ENCODE measurements at regions not wholly inside any gene's neighbourhood (a gene's known extent, or its start where the extent isn't known, plus 50 kb on each side); places are given as distances from the start of the nearest gene placed in this dataset.
"Not testable (repeated sequence)": the region's sequence is repeated elsewhere in the genome, so short reads cannot be mapped to it uniquely, and the experiment has no call there.

DNA sequence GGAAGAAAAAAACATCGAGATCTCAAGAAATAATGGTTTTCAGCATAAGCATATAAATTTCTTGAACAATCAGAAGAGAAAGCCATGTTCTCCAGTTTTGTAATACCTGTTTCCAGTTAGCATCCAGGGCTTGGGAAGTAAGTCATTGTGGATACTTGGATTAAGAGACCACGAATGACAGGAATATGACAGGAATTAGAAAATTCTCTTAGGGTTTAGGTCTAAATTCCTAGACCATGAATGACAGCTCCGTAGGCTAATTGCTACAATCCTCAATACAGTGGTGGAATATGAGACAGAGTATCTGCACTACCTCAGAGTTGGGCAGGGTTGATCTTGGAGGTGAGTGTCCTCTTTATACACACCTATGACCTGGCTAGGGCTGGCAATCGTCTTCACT lies 517.5 kb downstream of the NTRK3 start (continued):
- TF ChIP-seq CBX5 (IDR thresholded peaks at IDR 0.05; ENCODE audit: low read depth, low read length) = no peak
- TF ChIP-seq RNF2 (IDR thresholded peaks at IDR 0.05; ENCODE audit: borderline replicate concordance, low read depth, low read length, missing control alignments, poor library complexity, severe bottlenecking) = no peak

DNA sequence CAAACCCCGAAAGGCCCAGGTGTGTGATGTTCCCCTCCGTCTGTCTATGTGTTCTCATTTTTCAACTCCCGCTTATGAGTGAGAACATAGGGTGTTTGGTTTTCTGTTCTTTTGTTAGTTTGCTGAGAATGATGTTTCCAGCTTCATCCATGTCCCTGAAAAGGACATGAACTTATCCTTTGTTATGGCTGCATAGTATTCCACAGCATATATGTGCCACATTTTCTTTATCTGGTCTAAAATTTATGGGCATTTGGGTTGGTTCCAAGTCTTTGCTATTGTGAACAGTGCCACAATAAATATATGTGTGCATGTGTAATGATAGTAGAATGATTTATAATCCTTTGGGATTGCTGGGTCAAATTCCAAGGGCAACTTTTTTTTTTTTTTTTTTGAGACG lies 519.1 kb downstream of the NTRK3 start:
- H4K8ac ChIP-seq (ENCODE audit: extremely low read depth, insufficient read depth, low read length); H3K9ac ChIP-seq (replicated peaks in 1 of 4; ENCODE audit: extremely low read depth in 1 of 4, low read depth in 3 of 4, low read length in 3 of 4); H2BK12ac ChIP-seq (ENCODE audit: low read depth, low read length); H3K27ac ChIP-seq (ENCODE audit: low read depth, low read length); H4K20me1 ChIP-seq (replicated peaks in 1 of 2; ENCODE audit: control insufficient read depth in 1 of 2, insufficient read depth in 2 of 2, low read length in 2 of 2); H2BK5ac ChIP-seq (ENCODE audit: low read depth, low read length); H3K56ac ChIP-seq (replicated peaks; ENCODE audit: insufficient read length, low read depth, low read length); H3K18ac ChIP-seq (ENCODE audit: extremely low read depth, low read length); H4K5ac ChIP-seq (ENCODE audit: insufficient read length, low read depth, low read length); H3K23me2 ChIP-seq (ENCODE audit: low read depth, low read length); H3K9me3 ChIP-seq (ENCODE audit: insufficient read depth in 2 of 2, low read depth in 1 of 2, low read length in 1 of 2); H2BK120ac ChIP-seq (replicated peaks; ENCODE audit: low read depth, low read length); H3K14ac ChIP-seq (ENCODE audit: insufficient read length); H4K91ac ChIP-seq (replicated peaks; ENCODE audit: insufficient read length, low read length); H3K79me2 ChIP-seq (ENCODE audit: control insufficient read depth in 1 of 2, insufficient read depth in 2 of 2, low read length in 2 of 2); FAIRE-seq; H2AK5ac ChIP-seq (ENCODE audit: low read depth, low read length); H3K23ac ChIP-seq (ENCODE audit: insufficient read length); H3K4ac ChIP-seq (replicated peaks; ENCODE audit: insufficient read length, low read depth, low read length); H3K4me2 ChIP-seq (ENCODE audit: insufficient read depth in 1 of 2, low read depth in 2 of 2, low read length in 2 of 2); H2BK20ac ChIP-seq (ENCODE audit: low read length); POLR2A ChIA-PET (ENCODE audit: partially characterized antibody); H3K27me3 ChIP-seq (replicated peaks in 1 of 4; ENCODE audit: control insufficient read depth in 3 of 4, extremely low read depth in 1 of 4, insufficient read depth in 3 of 4, low read length in 3 of 4); H3K4me3 ChIP-seq (ENCODE audit: extremely low read depth in 1 of 4, insufficient read depth in 2 of 4, low read depth in 3 of 4, low read length in 4 of 4); DNase-seq (ENCODE audit: low read depth in 1 of 2, low spot score in 2 of 2); H3K36me3 ChIP-seq (ENCODE audit: control insufficient read depth in 2 of 4, insufficient read depth in 4 of 4, low read length in 3 of 4); H2BK15ac ChIP-seq (ENCODE audit: low read length); H2AFZ ChIP-seq (ENCODE audit: low read length); H3K4me1 ChIP-seq (replicated peaks in 1 of 4; ENCODE audit: control insufficient read depth in 3 of 4, insufficient read depth in 4 of 4, low read length in 3 of 4); H3K79me1 ChIP-seq (ENCODE audit: low read depth, low read length): not testable (repeated sequence)
- CTCF ChIA-PET (ENCODE audit: partially characterized antibody) = interaction anchor here (0.8 kb wide), 1 partner anchor 10 kb away, joined by 3 read pairs; no protein-coding TSS in a partner anchor
- WGBS, 2 experiments (ENCODE audit: extremely low coverage in 1 of 2, insufficient coverage in 1 of 2, insufficient read length in 1 of 2, insufficient replicate concordance in 2 of 2, low coverage in 1 of 2, low lambda C conversion rate in 2 of 2, missing lambda C conversion rate in 1 of 2) = 95% methylated on average over 4 of the region's 4 CpGs; no CpG with 5 or more reads in 1 of the 2 experiments
